A673 (cell line): ENCODE measurements at regions not wholly inside any gene's neighbourhood (a gene's known extent, or its start where the extent isn't known, plus 50 kb on each side); places are given as distances from the start of the nearest gene placed in this dataset.

ENCODE experiments used
- BruUV-seq: library from RNA; stranded (reverse); fragments of 400-500 nt; replicated peaks from 2 replicates; lab custom pipeline; 2021; lab: Mats Ljungman, UMichigan
- CTCF ChIA-PET: fragments of 300-600 bp; sonication (Branson Sonifier 250); formaldehyde crosslinking; loops from one replicate; lab custom pipeline; 2022; ENCODE audit warnings: antibody characterized with exemption; lab: Charles Lee
- POLR2A ChIA-PET: fragments of 300-600 bp; sonication (Branson Sonifier 250); formaldehyde crosslinking; loops from one replicate; lab custom pipeline; 2022; ENCODE audit warnings: antibody characterized with exemption; ENCODE audit not compliant: low non-redundant PET; lab: Charles Lee
- DNase-seq: peaks from one replicate; pipeline ENCODE4 v3.0.0-alpha.2; 2015; ENCODE audit warnings: low spot score
- H3K27ac ChIP-seq: fragments of 200-600 bp; sonication (generic); 2 replicates; pipeline ENCODE4 v1.5.1; 2016; ENCODE audit warnings: mixed run types, low read depth, mild to moderate bottlenecking, mixed read lengths, antibody characterized with exemption, low read length; ENCODE audit not compliant: poor library complexity, severe bottlenecking
- H3K27me3 ChIP-seq: fragments of 200-600 bp; sonication (generic); replicated peaks from 2 replicates; pipeline ENCODE4 v1.6.1; 2017; ENCODE audit warnings: mixed run types, low read depth, mild to moderate bottlenecking, mixed read lengths, antibody characterized with exemption, low read length; ENCODE audit not compliant: insufficient read depth, poor library complexity
- H3K36me3 ChIP-seq: fragments of 200-600 bp; sonication (generic); 2 replicates; pipeline ENCODE4 v1.6.1; 2016; ENCODE audit warnings: mixed run types, mild to moderate bottlenecking, mixed read lengths, antibody characterized with exemption, low read length; ENCODE audit not compliant: insufficient read depth, poor library complexity, severe bottlenecking
- H3K4me1 ChIP-seq: fragments of 200-600 bp; sonication (generic); 2 replicates; pipeline ENCODE4 v1.6.1; 2017; ENCODE audit warnings: mixed run types, mild to moderate bottlenecking, mixed read lengths, antibody characterized with exemption, low read length; ENCODE audit not compliant: insufficient read depth, poor library complexity, severe bottlenecking
- H3K4me3 ChIP-seq: fragments of 200-600 bp; sonication (generic); 2 replicates; pipeline ENCODE4 v1.5.1; 2016; ENCODE audit warnings: low read depth, mixed run types, mild to moderate bottlenecking, mixed read lengths, low read length; ENCODE audit not compliant: poor library complexity, severe bottlenecking
- H3K9me3 ChIP-seq: fragments of 200-600 bp; sonication (generic); 2 replicates; pipeline ENCODE4 v1.6.1; 2016; ENCODE audit warnings: mixed run types, low read depth, mild to moderate bottlenecking, mixed read lengths, antibody characterized with exemption, low read length; ENCODE audit not compliant: poor library complexity, severe bottlenecking
- EZH2 ChIP-seq: fragments of 200-600 bp; sonication (generic); IDR thresholded peaks from 2 replicates; pipeline ENCODE4 v1.6.1; 2017; ENCODE audit warnings: borderline replicate concordance, low read depth, mild to moderate bottlenecking, mixed read lengths, antibody characterized with exemption, low read length; ENCODE audit not compliant: poor library complexity, severe bottlenecking
- intact Hi-C: fragments of 100-400 bp; cut with micrococcal nuclease; formaldehyde crosslinking; loops from one replicate; pipeline ENCODE4 v1.10.0; 2022; ENCODE audit not compliant: unreplicated experiment
- TF ChIP-seq, protein P1 (sequence below): fragments of 300-800, 200-600 bp; sonication (generic); conservative IDR thresholded peaks from 2 replicates; pipeline ENCODE4 v1.5.1; 2017; ENCODE audit warnings: low read depth, mild to moderate bottlenecking, antibody characterized with exemption, low read length, moderate library complexity, mixed read lengths

GRCh38 chr7:81361769-81362312 is 408.0 kb downstream of the HGF start:
- ChIA-PET POLR2A (no interaction called here), CTCF (no interaction called here)
- Histone ChIP-seq H3K27ac (no peak overlapping the region), H3K27me3 (peaks cover 11% of the 10 kb centered on the region), H3K36me3 (no peaks in the 10 kb centered on the region), H3K4me1 (no peaks in the 10 kb centered on the region), H3K9me3 (no peaks in the 10 kb centered on the region), H3K4me3 (no peak overlapping the region)
- no peak for DNase-seq
- no TSS peak for BruUV-seq
- no peak for TF ChIP-seq EZH2
- TF ChIP-seq, protein P1, sequence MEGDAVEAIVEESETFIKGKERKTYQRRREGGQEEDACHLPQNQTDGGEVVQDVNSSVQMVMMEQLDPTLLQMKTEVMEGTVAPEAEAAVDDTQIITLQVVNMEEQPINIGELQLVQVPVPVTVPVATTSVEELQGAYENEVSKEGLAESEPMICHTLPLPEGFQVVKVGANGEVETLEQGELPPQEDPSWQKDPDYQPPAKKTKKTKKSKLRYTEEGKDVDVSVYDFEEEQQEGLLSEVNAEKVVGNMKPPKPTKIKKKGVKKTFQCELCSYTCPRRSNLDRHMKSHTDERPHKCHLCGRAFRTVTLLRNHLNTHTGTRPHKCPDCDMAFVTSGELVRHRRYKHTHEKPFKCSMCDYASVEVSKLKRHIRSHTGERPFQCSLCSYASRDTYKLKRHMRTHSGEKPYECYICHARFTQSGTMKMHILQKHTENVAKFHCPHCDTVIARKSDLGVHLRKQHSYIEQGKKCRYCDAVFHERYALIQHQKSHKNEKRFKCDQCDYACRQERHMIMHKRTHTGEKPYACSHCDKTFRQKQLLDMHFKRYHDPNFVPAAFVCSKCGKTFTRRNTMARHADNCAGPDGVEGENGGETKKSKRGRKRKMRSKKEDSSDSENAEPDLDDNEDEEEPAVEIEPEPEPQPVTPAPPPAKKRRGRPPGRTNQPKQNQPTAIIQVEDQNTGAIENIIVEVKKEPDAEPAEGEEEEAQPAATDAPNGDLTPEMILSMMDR = no peak
- intact Hi-C loops = no loop called here

DNA sequence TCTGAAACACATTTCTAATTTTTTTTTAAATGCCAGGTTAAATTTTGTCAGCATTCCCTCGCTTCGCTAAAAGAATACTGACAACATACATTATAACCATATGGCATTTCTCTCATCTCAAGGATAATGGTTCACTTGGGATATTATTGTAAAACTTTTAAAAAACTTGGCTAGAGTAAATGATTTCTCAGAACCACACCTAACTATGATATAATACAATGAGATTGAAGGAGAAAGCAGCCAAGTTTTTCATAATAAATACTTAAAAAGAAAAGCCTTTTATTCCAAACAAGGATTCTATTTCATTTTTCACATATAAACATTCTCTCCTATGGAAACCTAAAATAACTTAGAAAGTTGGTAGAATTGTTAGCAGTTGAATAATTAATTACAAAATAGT is 413.9 kb downstream of the HGF start:
- DNase-seq = no peak
- Histone ChIP-seq H3K36me3 (no peaks in the 10 kb centered on the region), H3K4me3 (no peak overlapping the region), H3K4me1 (no peaks in the 10 kb centered on the region), H3K9me3 (no peaks in the 10 kb centered on the region), H3K27me3 (peaks cover 18% of the 10 kb centered on the region), H3K27ac (no peak overlapping the region)
- intact Hi-C loops = no loop called here
- ChIA-PET POLR2A (no interaction called here), CTCF (no interaction called here)
- TF ChIP-seq EZH2 = no peak
- TF ChIP-seq, protein P1 = no peak
- BruUV-seq = no TSS peak

- H3K27ac ChIP-seq = no peak overlapping the region
- TF ChIP-seq EZH2 = no peak
- TF ChIP-seq, protein P1 = no peak
- POLR2A ChIA-PET = no interaction called here
- no peaks in the 10 kb centered on the region for H3K9me3 ChIP-seq
- H3K27me3 ChIP-seq = no peaks in the 10 kb centered on the region
- BruUV-seq = no TSS peak
- intact Hi-C loops = no loop called here
- no peak overlapping the region for H3K4me3 ChIP-seq
- no peaks in the 10 kb centered on the region for H3K4me1 ChIP-seq
- CTCF ChIA-PET = no interaction called here
- H3K36me3 ChIP-seq = no peaks in the 10 kb centered on the region
- DNase-seq = peak; percentile 7
These were observed 420.8 kb downstream of the HGF start for GRCh38 chr7:81349044-81349443.
